Right atrium auricular region (tissue), 2 donors: ENCODE measurements at regions not wholly inside any gene's neighbourhood (a gene's known extent, or its start where the extent isn't known, plus 50 kb on each side); places are given as distances from the start of the nearest gene placed in this dataset.

Source experiments
- DNase-seq: peaks from one replicate; pipeline ENCODE4 v3.0.0-alpha.2; 2019; ENCODE audit warnings: low spot score
- H3K27ac ChIP-seq, 2 donors: fragments of 200-600 bp; sonication (generic); 1 replicate in 1 of 2; 2 replicates in 1 of 2; pipeline ENCODE4 v1.5.1; 2016 to 2019
- H3K27me3 ChIP-seq, 2 donors: fragments of 200-600 bp; sonication (generic); one replicate each; pipeline versions ENCODE4 v1.5.1 to v1.6.0; 2017 to 2019
- H3K36me3 ChIP-seq: fragments of 200-600 bp; sonication (generic); one replicate; pipeline ENCODE4 v1.5.1; 2016
- H3K4me1 ChIP-seq, 2 donors: fragments of 200-600 bp; sonication (generic); one replicate each; pipeline versions ENCODE4 v1.5.1 to v1.6.0; 2017 to 2019
- H3K4me3 ChIP-seq, 2 donors: fragments of 200-600 bp; sonication (generic); 1 replicate in 1 of 2; 2 replicates in 1 of 2; pipeline ENCODE4 v1.5.1; 2017 to 2019; ENCODE audit warnings: mild to moderate bottlenecking in 1 of 2, moderate library complexity in 1 of 2
- H3K9me3 ChIP-seq, 2 donors: fragments of 200-600 bp; sonication (generic); one replicate each; pipeline ENCODE4 v1.5.1; 2019
- CTCF ChIP-seq, 2 donors: fragments of 200-600 bp; sonication (generic); IDR thresholded peaks; one replicate each; pipeline ENCODE4 v1.5.1; 2019; ENCODE audit warnings: antibody characterized with exemption in 2 of 2

- Histone ChIP-seq H3K4me3 (no peak overlapping the region), H3K9me3 (no peaks in the 10 kb centered on the region), H3K27ac (peak overlapping the region in 1 of 2 donors; percentile 70), H3K27me3 (no peaks in the 10 kb centered on the region), H3K4me1 (peaks cover 0 to 41% of the 10 kb centered on the region in 2 donors), H3K36me3 (no peaks in the 10 kb centered on the region)
- no peak for DNase-seq
- no peak for TF ChIP-seq CTCF (IDR thresholded peaks at IDR 0.05)
These were observed 90.4 kb upstream of the RBMS1 start for GRCh38 chr2:160583813-160584537.

GRCh38 chr2:160584972-160585494 lies 91.4 kb upstream of the RBMS1 start:
- DNase-seq, result no peak
- no peak overlapping the region for H3K27ac ChIP-seq

DNA sequence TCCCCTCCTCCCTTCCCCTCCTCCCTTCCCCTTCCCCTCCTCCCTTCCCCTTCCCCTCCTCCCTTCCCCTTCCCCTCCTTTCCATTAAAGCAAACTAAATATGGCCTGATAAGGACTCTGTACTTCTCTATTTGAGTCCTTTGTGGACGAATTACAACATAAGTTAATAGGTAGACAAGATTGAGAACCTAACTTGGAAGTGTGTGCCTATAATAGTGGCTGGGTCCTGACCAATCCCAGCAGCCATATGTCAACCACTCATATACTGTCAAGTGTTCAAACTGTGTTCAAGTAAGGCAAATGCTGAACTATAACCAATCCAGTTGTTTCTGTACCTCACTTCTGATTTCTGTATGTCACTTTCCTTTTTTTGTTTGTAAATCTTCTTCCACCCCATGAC lies 97.1 kb upstream of the RBMS1 start:
- H3K4me3 ChIP-seq, result no peak overlapping the region
- no peak for TF ChIP-seq CTCF (IDR thresholded peaks at IDR 0.05)
- H3K27ac ChIP-seq, result no peak overlapping the region

More at GRCh38 chr2:160584972-160585494, 91.4 kb upstream of the RBMS1 start:
- no peaks in the 10 kb centered on the region for H3K27me3 ChIP-seq
- H3K36me3 ChIP-seq, result no peaks in the 10 kb centered on the region
- TF ChIP-seq CTCF (IDR thresholded peaks at IDR 0.05), result no peak
- no peaks in the 10 kb centered on the region for H3K9me3 ChIP-seq
- H3K4me1 ChIP-seq, result peaks cover 0 to 41% of the 10 kb centered on the region in 2 donors
- H3K4me3 ChIP-seq, result no peak overlapping the region

GRCh38 chr2:160592401-160592800 lies 98.8 kb upstream of the RBMS1 start:
- peaks cover 0 to 4% of the 10 kb centered on the region in 2 donors for H3K9me3 ChIP-seq
- no peaks in the 10 kb centered on the region for H3K36me3 ChIP-seq
- no peaks in the 10 kb centered on the region for H3K27me3 ChIP-seq
- DNase-seq, result no peak
- H3K4me1 ChIP-seq, result no peaks in the 10 kb centered on the region
- no peak overlapping the region for H3K27ac ChIP-seq
- TF ChIP-seq CTCF (IDR thresholded peaks at IDR 0.05), result no peak
- no peak overlapping the region for H3K4me3 ChIP-seq

More for the DNA sequence above, 97.1 kb upstream of the RBMS1 start:
- no peaks in the 10 kb centered on the region for H3K27me3 ChIP-seq
- H3K4me1 ChIP-seq, result peaks cover 0 to under 1% of the 10 kb centered on the region in 2 donors
- no peak for DNase-seq
- H3K36me3 ChIP-seq, result no peaks in the 10 kb centered on the region
- H3K9me3 ChIP-seq, result peaks cover 0 to 4% of the 10 kb centered on the region in 2 donors

DNA sequence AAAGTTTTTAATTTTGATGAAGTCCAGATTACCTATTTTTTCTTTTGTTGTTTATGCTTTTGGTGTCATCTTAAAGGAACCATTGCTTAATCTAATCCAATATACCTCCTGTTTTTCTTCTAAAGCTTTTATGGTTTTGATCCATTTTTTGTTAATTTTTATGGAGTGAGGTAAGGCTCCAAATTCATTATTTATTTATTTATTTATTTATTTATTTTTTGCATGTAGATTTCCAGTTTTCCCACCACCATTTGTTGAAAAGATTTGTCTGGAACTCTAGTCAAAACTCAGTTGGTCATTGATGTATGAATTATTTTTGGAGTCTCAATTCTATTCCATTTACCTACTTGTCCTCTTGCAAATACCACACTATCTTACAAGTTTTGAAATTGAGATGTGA lies 99.4 kb upstream of the RBMS1 start:
- no peak for DNase-seq
- Histone ChIP-seq H3K27ac (no peak overlapping the region), H3K4me3 (no peak overlapping the region), H3K4me1 (no peaks in the 10 kb centered on the region), H3K27me3 (no peaks in the 10 kb centered on the region), H3K36me3 (no peaks in the 10 kb centered on the region), H3K9me3 (peaks cover 0 to 4% of the 10 kb centered on the region in 2 donors)
- no peak for TF ChIP-seq CTCF (IDR thresholded peaks at IDR 0.05)
